ENCODE measurements at regions not wholly inside any gene's neighbourhood (a gene's known extent, or its start where the extent isn't known, plus 50 kb on each side); places are given as distances from the start of the nearest gene placed in this dataset.

GRCh38 chr12:97616946-97617345, 154.3 kb downstream of the RMST start:
- no peaks in the 10 kb centered on the region for H3K4me1 ChIP-seq (ENCODE audit: control insufficient read depth, insufficient read depth, low read length)
- H3K36me3 ChIP-seq (ENCODE audit: control insufficient read depth, insufficient read depth, low read length), result no peaks in the 10 kb centered on the region
- H3K27ac ChIP-seq (ENCODE audit: low read depth, low read length), result no peak overlapping the region
- peaks cover 2% of the 10 kb centered on the region; the same call in 1 of the 2 replicates for H3K9me3 ChIP-seq (ENCODE audit: control insufficient read depth, insufficient read depth, low read depth, low read length)
- no peaks in the 10 kb centered on the region for H3K27me3 ChIP-seq (ENCODE audit: control insufficient read depth, insufficient read depth, low read length)
- H3K4me3 ChIP-seq (ENCODE audit: low read depth, low read length), result no peak overlapping the region
- H3K9ac ChIP-seq (ENCODE audit: low read length), result no peak overlapping the region

GRCh38 chr12:97628962-97629361, 166.4 kb downstream of the RMST start:
- no peaks in the 10 kb centered on the region for H3K27me3 ChIP-seq (ENCODE audit: control insufficient read depth, insufficient read depth, low read length)
- no peak overlapping the region for H3K9ac ChIP-seq (ENCODE audit: low read length)
- H3K9me3 ChIP-seq (ENCODE audit: control insufficient read depth, insufficient read depth, low read depth, low read length), result no peaks in the 10 kb centered on the region
- H3K4me1 ChIP-seq (ENCODE audit: control insufficient read depth, insufficient read depth, low read length), result no peaks in the 10 kb centered on the region
- H3K36me3 ChIP-seq (ENCODE audit: control insufficient read depth, insufficient read depth, low read length), result no peaks in the 10 kb centered on the region
- no peak overlapping the region for H3K4me3 ChIP-seq (ENCODE audit: low read depth, low read length)
- H3K27ac ChIP-seq (ENCODE audit: low read depth, low read length), result no peak overlapping the region

- Histone ChIP-seq H3K27me3 (ENCODE audit: control insufficient read depth, insufficient read depth, low read length) (no peaks in the 10 kb centered on the region), H3K36me3 (ENCODE audit: control insufficient read depth, insufficient read depth, low read length) (no peaks in the 10 kb centered on the region), H3K9me3 (ENCODE audit: control insufficient read depth, insufficient read depth, low read depth, low read length) (no peaks in the 10 kb centered on the region), H3K9ac (ENCODE audit: low read length) (no peak overlapping the region), H3K27ac (ENCODE audit: low read depth, low read length) (no peak overlapping the region), H3K4me3 (ENCODE audit: low read depth, low read length) (no peak overlapping the region), H3K4me1 (ENCODE audit: control insufficient read depth, insufficient read depth, low read length) (no peaks in the 10 kb centered on the region)
These were observed 166.8 kb downstream of the RMST start for GRCh38 chr12:97629382-97629781.

- Histone ChIP-seq H3K4me1 (ENCODE audit: control insufficient read depth, insufficient read depth, low read length) (no peaks in the 10 kb centered on the region), H3K27me3 (ENCODE audit: control insufficient read depth, insufficient read depth, low read length) (no peaks in the 10 kb centered on the region), H3K27ac (ENCODE audit: low read depth, low read length) (no peak overlapping the region), H3K9me3 (ENCODE audit: control insufficient read depth, insufficient read depth, low read depth, low read length) (no peaks in the 10 kb centered on the region), H3K4me3 (ENCODE audit: low read depth, low read length) (no peak overlapping the region), H3K36me3 (ENCODE audit: control insufficient read depth, insufficient read depth, low read length) (no peaks in the 10 kb centered on the region), H3K9ac (ENCODE audit: low read length) (no peak overlapping the region)
These were observed 167.8 kb downstream of the RMST start for GRCh38 chr12:97630356-97630755.

- H3K27ac ChIP-seq (ENCODE audit: low read depth, low read length), result no peak overlapping the region
- no peaks in the 10 kb centered on the region for H3K27me3 ChIP-seq (ENCODE audit: control insufficient read depth, insufficient read depth, low read length)
- no peaks in the 10 kb centered on the region for H3K9me3 ChIP-seq (ENCODE audit: control insufficient read depth, insufficient read depth, low read depth, low read length)
- no peaks in the 10 kb centered on the region for H3K4me1 ChIP-seq (ENCODE audit: control insufficient read depth, insufficient read depth, low read length)
- no peaks in the 10 kb centered on the region for H3K36me3 ChIP-seq (ENCODE audit: control insufficient read depth, insufficient read depth, low read length)
- H3K9ac ChIP-seq (ENCODE audit: low read length), result no peak overlapping the region
- H3K4me3 ChIP-seq (ENCODE audit: low read depth, low read length), result no peak overlapping the region
These were observed 168.3 kb downstream of the RMST start for GRCh38 chr12:97630875-97631274.

- H3K9me3 ChIP-seq (ENCODE audit: control insufficient read depth, insufficient read depth, low read depth, low read length), result no peaks in the 10 kb centered on the region
- H3K4me3 ChIP-seq (ENCODE audit: low read depth, low read length), result no peak overlapping the region
- no peaks in the 10 kb centered on the region for H3K36me3 ChIP-seq (ENCODE audit: control insufficient read depth, insufficient read depth, low read length)
- no peaks in the 10 kb centered on the region for H3K27me3 ChIP-seq (ENCODE audit: control insufficient read depth, insufficient read depth, low read length)
- no peak overlapping the region for H3K9ac ChIP-seq (ENCODE audit: low read length)
- H3K4me1 ChIP-seq (ENCODE audit: control insufficient read depth, insufficient read depth, low read length), result peaks cover 21% of the 10 kb centered on the region
- H3K27ac ChIP-seq (ENCODE audit: low read depth, low read length), result no peak overlapping the region
These were observed 175.2 kb downstream of the RMST start for GRCh38 chr12:97637770-97638169.

GRCh38 chr12:97638739-97639138, 176.1 kb downstream of the RMST start:
- Histone ChIP-seq H3K27ac (ENCODE audit: low read depth, low read length) (no peak overlapping the region), H3K4me1 (ENCODE audit: control insufficient read depth, insufficient read depth, low read length) (peaks cover 21% of the 10 kb centered on the region), H3K27me3 (ENCODE audit: control insufficient read depth, insufficient read depth, low read length) (no peaks in the 10 kb centered on the region)

GRCh38 chr12:97639702-97640101, 177.1 kb downstream of the RMST start:
- Histone ChIP-seq H3K27me3 (ENCODE audit: control insufficient read depth, insufficient read depth, low read length) (no peaks in the 10 kb centered on the region), H3K4me1 (ENCODE audit: control insufficient read depth, insufficient read depth, low read length) (peaks cover 21% of the 10 kb centered on the region), H3K9ac (ENCODE audit: low read length) (no peak overlapping the region), H3K9me3 (ENCODE audit: control insufficient read depth, insufficient read depth, low read depth, low read length) (no peaks in the 10 kb centered on the region), H3K4me3 (ENCODE audit: low read depth, low read length) (no peak overlapping the region), H3K36me3 (ENCODE audit: control insufficient read depth, insufficient read depth, low read length) (no peaks in the 10 kb centered on the region), H3K27ac (ENCODE audit: low read depth, low read length) (no peak overlapping the region)

More at GRCh38 chr12:97638739-97639138, 176.1 kb downstream of the RMST start:
- Histone ChIP-seq H3K36me3 (ENCODE audit: control insufficient read depth, insufficient read depth, low read length) (no peaks in the 10 kb centered on the region), H3K4me3 (ENCODE audit: low read depth, low read length) (no peak overlapping the region), H3K9ac (ENCODE audit: low read length) (no peak overlapping the region), H3K9me3 (ENCODE audit: control insufficient read depth, insufficient read depth, low read depth, low read length) (no peaks in the 10 kb centered on the region)

GRCh38 chr12:97640826-97641225, 178.2 kb downstream of the RMST start:
- no peaks in the 10 kb centered on the region for H3K9me3 ChIP-seq (ENCODE audit: control insufficient read depth, insufficient read depth, low read depth, low read length)
- H3K9ac ChIP-seq (ENCODE audit: low read length), result no peak overlapping the region
- no peaks in the 10 kb centered on the region for H3K36me3 ChIP-seq (ENCODE audit: control insufficient read depth, insufficient read depth, low read length)

GRCh38 chr12:97642911-97643310, 180.3 kb downstream of the RMST start:
- Histone ChIP-seq H3K27ac (ENCODE audit: low read depth, low read length) (no peak overlapping the region), H3K9ac (ENCODE audit: low read length) (no peak overlapping the region), H3K36me3 (ENCODE audit: control insufficient read depth, insufficient read depth, low read length) (no peaks in the 10 kb centered on the region), H3K9me3 (ENCODE audit: control insufficient read depth, insufficient read depth, low read depth, low read length) (no peaks in the 10 kb centered on the region), H3K4me1 (ENCODE audit: control insufficient read depth, insufficient read depth, low read length) (peaks cover 10% of the 10 kb centered on the region), H3K4me3 (ENCODE audit: low read depth, low read length) (no peak overlapping the region), H3K27me3 (ENCODE audit: control insufficient read depth, insufficient read depth, low read length) (no peaks in the 10 kb centered on the region)

More at GRCh38 chr12:97640826-97641225, 178.2 kb downstream of the RMST start:
- Histone ChIP-seq H3K4me1 (ENCODE audit: control insufficient read depth, insufficient read depth, low read length) (peaks cover 21% of the 10 kb centered on the region), H3K4me3 (ENCODE audit: low read depth, low read length) (no peak overlapping the region), H3K27ac (ENCODE audit: low read depth, low read length) (no peak overlapping the region), H3K27me3 (ENCODE audit: control insufficient read depth, insufficient read depth, low read length) (no peaks in the 10 kb centered on the region)

- Histone ChIP-seq H3K27ac (ENCODE audit: low read depth, low read length) (no peak overlapping the region), H3K36me3 (ENCODE audit: control insufficient read depth, insufficient read depth, low read length) (no peaks in the 10 kb centered on the region), H3K4me3 (ENCODE audit: low read depth, low read length) (no peak overlapping the region), H3K4me1 (ENCODE audit: control insufficient read depth, insufficient read depth, low read length) (peaks cover 8% of the 10 kb centered on the region; the same call in 1 of the 2 replicates), H3K27me3 (ENCODE audit: control insufficient read depth, insufficient read depth, low read length) (no peaks in the 10 kb centered on the region), H3K9me3 (ENCODE audit: control insufficient read depth, insufficient read depth, low read depth, low read length) (peaks cover 4% of the 10 kb centered on the region; the same call in 1 of the 2 replicates), H3K9ac (ENCODE audit: low read length) (no peak overlapping the region)
These were observed 181.3 kb downstream of the RMST start for GRCh38 chr12:97643924-97644323.

GRCh38 chr12:97645726-97646125, 183.1 kb downstream of the RMST start:
- Histone ChIP-seq H3K27me3 (ENCODE audit: control insufficient read depth, insufficient read depth, low read length) (no peaks in the 10 kb centered on the region), H3K4me1 (ENCODE audit: control insufficient read depth, insufficient read depth, low read length) (no peaks in the 10 kb centered on the region), H3K9ac (ENCODE audit: low read length) (no peak overlapping the region), H3K4me3 (ENCODE audit: low read depth, low read length) (no peak overlapping the region), H3K36me3 (ENCODE audit: control insufficient read depth, insufficient read depth, low read length) (no peaks in the 10 kb centered on the region), H3K9me3 (ENCODE audit: control insufficient read depth, insufficient read depth, low read depth, low read length) (peaks cover 19% of the 10 kb centered on the region), H3K27ac (ENCODE audit: low read depth, low read length) (no peak overlapping the region)
